ES-I3 (cell line): ENCODE measurements at regions not wholly inside any gene's neighbourhood (a gene's known extent, or its start where the extent isn't known, plus 50 kb on each side); places are given as distances from the start of the nearest gene placed in this dataset.
"Not testable (repeated sequence)": the region's sequence is repeated elsewhere in the genome, so short reads cannot be mapped to it uniquely, and the experiment has no call there.

Source experiments
- H3K36me3 ChIP-seq: 2 replicates; pipeline ENCODE4 v1.6.1; 2013; ENCODE audit warnings: mild to moderate bottlenecking, low read length, control low read depth, moderate library complexity; ENCODE audit not compliant: insufficient read depth
- H3K4me1 ChIP-seq: 2 replicates; pipeline ENCODE4 v1.6.1; 2013; ENCODE audit warnings: mild to moderate bottlenecking, control low read depth, low read length; ENCODE audit not compliant: insufficient read depth
- H3K9ac ChIP-seq: 2 replicates; pipeline ENCODE4 v1.6.1; 2013; ENCODE audit warnings: low read depth, mild to moderate bottlenecking, low read length, moderate library complexity
- H3K9me3 ChIP-seq: 2 replicates; pipeline ENCODE4 v1.6.1; 2013; ENCODE audit warnings: mild to moderate bottlenecking, low read length, moderate library complexity; ENCODE audit not compliant: control insufficient read depth, insufficient read depth

GRCh38 chr5:105146867-105147266, 1584.3 kb upstream of the NUDT12 start:
- Histone ChIP-seq H3K9me3 (no peaks in the 10 kb centered on the region), H3K4me1 (no peaks in the 10 kb centered on the region), H3K36me3 (no peaks in the 10 kb centered on the region), H3K9ac (no peak overlapping the region)

GRCh38 chr5:105145152-105145551, 1582.6 kb upstream of the NUDT12 start:
- no peak overlapping the region for H3K9ac ChIP-seq
- H3K9me3 ChIP-seq, result no peaks in the 10 kb centered on the region
- H3K36me3 ChIP-seq, result no peaks in the 10 kb centered on the region
- H3K4me1 ChIP-seq, result no peaks in the 10 kb centered on the region

GRCh38 chr5:105134328-105134727, 1571.7 kb upstream of the NUDT12 start:
- Histone ChIP-seq H3K36me3 (no peaks in the 10 kb centered on the region), H3K9ac (no peak overlapping the region), H3K4me1 (no peaks in the 10 kb centered on the region), H3K9me3 (no peaks in the 10 kb centered on the region)

GRCh38 chr5:105133087-105133486, 1570.5 kb upstream of the NUDT12 start:
- H3K9ac ChIP-seq, result no peak overlapping the region
- H3K36me3 ChIP-seq, result no peaks in the 10 kb centered on the region
- no peaks in the 10 kb centered on the region for H3K4me1 ChIP-seq
- no peaks in the 10 kb centered on the region for H3K9me3 ChIP-seq

GRCh38 chr5:105132581-105132980, 1570.0 kb upstream of the NUDT12 start:
- H3K36me3 ChIP-seq, result no peaks in the 10 kb centered on the region
- H3K9me3 ChIP-seq, result no peaks in the 10 kb centered on the region
- H3K9ac ChIP-seq, result no peak overlapping the region
- H3K4me1 ChIP-seq, result no peaks in the 10 kb centered on the region

GRCh38 chr5:105131045-105131444, 1568.5 kb upstream of the NUDT12 start:
- H3K36me3 ChIP-seq, result no peaks in the 10 kb centered on the region
- no peaks in the 10 kb centered on the region for H3K9me3 ChIP-seq
- no peaks in the 10 kb centered on the region for H3K4me1 ChIP-seq
- H3K9ac ChIP-seq, result no peak overlapping the region

GRCh38 chr5:105101577-105101976, 1539.0 kb upstream of the NUDT12 start:
- no peaks in the 10 kb centered on the region for H3K4me1 ChIP-seq
- H3K36me3 ChIP-seq, result no peaks in the 10 kb centered on the region
- no peaks in the 10 kb centered on the region for H3K9me3 ChIP-seq
- no peak overlapping the region for H3K9ac ChIP-seq

GRCh38 chr5:105088961-105089360, 1526.4 kb upstream of the NUDT12 start:
- Histone ChIP-seq H3K36me3 (no peaks in the 10 kb centered on the region), H3K9ac (no peak overlapping the region), H3K4me1 (no peaks in the 10 kb centered on the region), H3K9me3 (no peaks in the 10 kb centered on the region; the same call in 1 of the 2 replicates)

- Histone ChIP-seq H3K9me3 (no peaks in the 10 kb centered on the region; the same call in 1 of the 2 replicates), H3K9ac (no peak overlapping the region), H3K4me1 (no peaks in the 10 kb centered on the region), H3K36me3 (no peaks in the 10 kb centered on the region)
These were observed 1525.5 kb upstream of the NUDT12 start for GRCh38 chr5:105088102-105088501.

GRCh38 chr5:105057893-105058292, 1495.3 kb upstream of the NUDT12 start:
- no peaks in the 10 kb centered on the region for H3K4me1 ChIP-seq
- peaks cover 4% of the 10 kb centered on the region; the same call in 1 of the 2 replicates for H3K9me3 ChIP-seq
- H3K36me3 ChIP-seq, result no peaks in the 10 kb centered on the region
- H3K9ac ChIP-seq, result no peak overlapping the region

- Histone ChIP-seq H3K36me3 (no peaks in the 10 kb centered on the region), H3K4me1 (no peaks in the 10 kb centered on the region), H3K9me3 (peaks cover 4% of the 10 kb centered on the region; the same call in 1 of the 2 replicates), H3K9ac (no peak overlapping the region)
These were observed 1494.4 kb upstream of the NUDT12 start for GRCh38 chr5:105057001-105057436.

- H3K9me3 ChIP-seq, result peaks cover 4% of the 10 kb centered on the region; the same call in 1 of the 2 replicates
- no peaks in the 10 kb centered on the region for H3K36me3 ChIP-seq
- H3K9ac ChIP-seq, result no peak overlapping the region
- no peaks in the 10 kb centered on the region for H3K4me1 ChIP-seq
These were observed 1491.8 kb upstream of the NUDT12 start for GRCh38 chr5:105054406-105054805.

GRCh38 chr5:105042623-105043022, 1480.0 kb upstream of the NUDT12 start:
- Histone ChIP-seq H3K9me3 (no peaks in the 10 kb centered on the region), H3K9ac (no peak overlapping the region), H3K36me3 (no peaks in the 10 kb centered on the region), H3K4me1 (no peaks in the 10 kb centered on the region)

GRCh38 chr5:105036814-105037213, 1474.2 kb upstream of the NUDT12 start:
- not testable (repeated sequence) for H3K9me3 ChIP-seq, H3K36me3 ChIP-seq, H3K4me1 ChIP-seq, H3K9ac ChIP-seq

- Histone ChIP-seq H3K4me1 (no peaks in the 10 kb centered on the region), H3K9me3 (peaks cover 3% of the 10 kb centered on the region; the same call in 1 of the 2 replicates), H3K9ac (no peak overlapping the region), H3K36me3 (no peaks in the 10 kb centered on the region)
These were observed 1471.8 kb upstream of the NUDT12 start for GRCh38 chr5:105034401-105034763.
